A549 (cell line): ENCODE measurements at regions not wholly inside any gene's neighbourhood (a gene's known extent, or its start where the extent isn't known, plus 50 kb on each side); places are given as distances from the start of the nearest gene placed in this dataset.

Experiments used
- ATAC-seq, 2 experiments: fragments of 200-7000 bp in 1 of 2; fragments of >200 bp in 1 of 2; cut with Nextera tagmentation in 1 of 2; cut with Tn5 transposase in 1 of 2; 3 replicates each; pipeline versions ENCODE4 v1.8.0 to v1.9.1; 2018 to 2020; ENCODE audit warnings: mild to moderate bottlenecking in 1 of 2, moderate library complexity in 1 of 2
- CTCF ChIA-PET: fragments of 300-600 bp; sonication (Branson Sonifier 250); formaldehyde crosslinking; extraction: SDS; loops from one replicate; lab custom pipeline; 2021; ENCODE audit warnings: antibody characterized with exemption, inconsistent platforms; lab: Yijun Ruan, JAX
- POLR2A ChIA-PET: fragments of 350-600 bp; formaldehyde crosslinking; extraction: SDS; loops from one replicate; lab custom pipeline; 2021; ENCODE audit warnings: antibody characterized with exemption, inconsistent platforms; lab: Yijun Ruan, JAX
- DNase-seq, 2 experiments: peaks; one replicate each; pipeline versions ENCODE4 v3.0.0 to v3.0.0-alpha.2; 2011 to 2016; ENCODE audit warnings: low read depth in 1 of 2, low spot score in 1 of 2
- FAIRE-seq: peaks from 2 replicates; lab custom pipeline; 2011; peaks lifted over from hg19 to GRCh38; lab: Jason Lieb, UNC
- H3K27ac ChIP-seq, 2 experiments: fragments of >200 bp; sonication (Bioruptor Twin); formaldehyde crosslinking; 3 replicates each; pipeline ENCODE4 v1.5.1; 2016 to 2017
- H3K4me1 ChIP-seq: fragments of >200 bp; sonication (Bioruptor Twin); formaldehyde crosslinking; 3 replicates; pipeline ENCODE4 v1.6.1; 2016
- H3K4me2 ChIP-seq: fragments of >200 bp; sonication (Bioruptor Twin); formaldehyde crosslinking; 3 replicates; pipeline ENCODE4 v1.6.1; 2016
- H3K4me3 ChIP-seq: fragments of >200 bp; sonication (Bioruptor Twin); formaldehyde crosslinking; 3 replicates; pipeline ENCODE4 v1.5.1; 2016
- H3K9me3 ChIP-seq: fragments of >200 bp; sonication (Bioruptor Twin); formaldehyde crosslinking; 3 replicates; pipeline ENCODE4 v1.6.1; 2016
- BHLHE40 ChIP-seq: IDR thresholded peaks from 2 replicates; pipeline ENCODE4 v1.6.1; 2012; ENCODE audit warnings: low read depth, low read length, inconsistent platforms
- CBX2 ChIP-seq: fragments of 200-600 bp; sonication (generic); IDR thresholded peaks from 2 replicates; pipeline ENCODE4 v1.6.1; 2016; ENCODE audit warnings: low read depth, mild to moderate bottlenecking, borderline replicate concordance
- CHD2 ChIP-seq: fragments of 150-350 bp; IDR thresholded peaks from 2 replicates; pipeline ENCODE4 v1.6.1; 2014; ENCODE audit warnings: low read length; ENCODE audit not compliant: partially characterized antibody
- CHD4 ChIP-seq: fragments of 200-600 bp; sonication (generic); IDR thresholded peaks from 2 replicates; pipeline ENCODE4 v1.6.1; 2016; ENCODE audit warnings: antibody characterized with exemption, mild to moderate bottlenecking, borderline replicate concordance
- FOSL2 ChIP-seq, 2 experiments: fragments of 450-650 bp in 1 of 2; fragments of >200 bp in 1 of 2; sonication (Bioruptor Twin) in 1 of 2; formaldehyde crosslinking; IDR thresholded peaks; 2 replicates each; pipeline versions ENCODE4 v1.5.0 to v1.6.1; 2016 to 2020; ENCODE audit warnings: mild to moderate bottlenecking in 1 of 2, moderate library complexity in 1 of 2
- FOXS1 ChIP-seq: fragments of 250-450 bp; sonication (Bioruptor Pico); IDR thresholded peaks from 2 replicates; pipeline ENCODE4 v1.5.0; 2020; ENCODE audit warnings: mild to moderate bottlenecking, moderate library complexity
- GATA3 ChIP-seq: IDR thresholded peaks from 2 replicates; pipeline ENCODE4 v1.6.1; 2012; ENCODE audit warnings: borderline replicate concordance
- HDAC2 ChIP-seq: fragments of 200-600 bp; sonication (generic); IDR thresholded peaks from 2 replicates; pipeline ENCODE4 v1.6.1; 2016
- HOXA7 ChIP-seq: fragments of 250-450 bp; sonication (Bioruptor Pico); IDR thresholded peaks from 2 replicates; pipeline ENCODE4 v1.5.0; 2020; ENCODE audit warnings: mild to moderate bottlenecking, moderate library complexity
- HOXB13 ChIP-seq: fragments of 250-450 bp; sonication (Bioruptor Pico); IDR thresholded peaks from 2 replicates; pipeline ENCODE4 v1.5.0; 2020; ENCODE audit warnings: low read depth, mild to moderate bottlenecking, moderate library complexity
- JUNB ChIP-seq: fragments of >200 bp; sonication (Bioruptor Twin); formaldehyde crosslinking; IDR thresholded peaks from 2 replicates; pipeline ENCODE4 v1.6.1; 2016
- KDM1A ChIP-seq: fragments of 200-600 bp; sonication (generic); IDR thresholded peaks from 2 replicates; pipeline ENCODE4 v1.6.1; 2016; ENCODE audit warnings: low read depth, mild to moderate bottlenecking
- NFE2L2 ChIP-seq: fragments of 150-350 bp; conservative IDR thresholded peaks from 2 replicates; pipeline ENCODE4 v1.6.1; 2014; ENCODE audit warnings: low read length
- NR3C1 ChIP-seq: fragments of >200 bp; sonication (Bioruptor Twin); formaldehyde crosslinking; IDR thresholded peaks from 3 replicates; pipeline ENCODE4 v1.6.1; 2017
- PHF8 ChIP-seq: fragments of 200-600 bp; sonication (generic); IDR thresholded peaks from 2 replicates; pipeline ENCODE4 v1.6.1; 2016; ENCODE audit warnings: low read depth, mild to moderate bottlenecking, antibody characterized with exemption, moderate library complexity, borderline replicate concordance
- POLR2A ChIP-seq: IDR thresholded peaks from 2 replicates; pipeline ENCODE4 v1.6.1; 2012; ENCODE audit warnings: mild to moderate bottlenecking, low read length
- POLR2AphosphoS2 ChIP-seq: conservative IDR thresholded peaks from 2 replicates; pipeline ENCODE4 v1.6.1; 2012; ENCODE audit warnings: low read length, improper control_type of control experiment, inconsistent platforms
- RCOR1 ChIP-seq: fragments of 150-350 bp; IDR thresholded peaks from 2 replicates; pipeline ENCODE4 v1.6.1; 2014; ENCODE audit warnings: antibody characterized with exemption, low read length, low read depth
- RFX5 ChIP-seq: fragments of 450-650 bp; IDR thresholded peaks from 2 replicates; pipeline ENCODE4 v1.7.1; 2014; ENCODE audit warnings: antibody characterized with exemption, mild to moderate bottlenecking, moderate library complexity
- RNF2 ChIP-seq: fragments of 200-600 bp; sonication (generic); IDR thresholded peaks from 2 replicates; pipeline ENCODE4 v1.6.1; 2016; ENCODE audit warnings: low read depth, mild to moderate bottlenecking, antibody characterized with exemption, moderate library complexity, borderline replicate concordance
- SMC3 ChIP-seq: fragments of >200 bp; sonication (Bioruptor Twin); formaldehyde crosslinking; IDR thresholded peaks from 3 replicates; pipeline ENCODE4 v1.6.1; 2018; ENCODE audit warnings: inconsistent platforms
- TFCP2L1 ChIP-seq: fragments of 250-450 bp; sonication (Bioruptor Pico); IDR thresholded peaks from 2 replicates; pipeline ENCODE4 v1.5.0; 2021; ENCODE audit warnings: mild to moderate bottlenecking
- ZC3H11A ChIP-seq: fragments of 450-650 bp; IDR thresholded peaks from 2 replicates; pipeline ENCODE4 v1.6.1; 2014; ENCODE audit warnings: antibody characterized with exemption, mild to moderate bottlenecking
- ZFP36 ChIP-seq: fragments of 450-650 bp; IDR thresholded peaks from 2 replicates; pipeline ENCODE4 v1.6.1; 2014; ENCODE audit warnings: borderline replicate concordance; ENCODE audit not compliant: partially characterized antibody
- ZSCAN20 ChIP-seq: fragments of 250-450 bp; sonication (Bioruptor Pico); IDR thresholded peaks from 2 replicates; pipeline ENCODE4 v1.8.0; 2022; ENCODE audit warnings: mild to moderate bottlenecking, moderate library complexity
- WGBS: methylation state at CpG from one replicate; pipeline ENCODE4 v1.1.6; 2017; ENCODE audit errors: missing lambda C conversion rate; 5-methylcytosine and 5-hydroxymethylcytosine counted together
- TF ChIP-seq, protein P1 (sequence below): IDR thresholded peaks from 2 replicates; pipeline ENCODE4 v1.6.1; 2012
- TF ChIP-seq, protein P2 (sequence below): IDR thresholded peaks from 2 replicates; pipeline ENCODE4 v1.6.1; 2012
- TF ChIP-seq, protein P3 (sequence below): fragments of 450-650 bp; IDR thresholded peaks from 2 replicates; pipeline ENCODE4 v1.6.1; 2014; ENCODE audit warnings: antibody characterized with exemption
- TF ChIP-seq, protein P4 (sequence below): fragments of 250-450 bp; sonication (Bioruptor Pico); IDR thresholded peaks from 2 replicates; pipeline ENCODE4 v1.5.0; 2021; ENCODE audit warnings: mild to moderate bottlenecking, moderate library complexity, borderline replicate concordance
- TF ChIP-seq, protein P5 (sequence below): fragments of >200 bp; sonication (Bioruptor Twin); formaldehyde crosslinking; IDR thresholded peaks from 3 replicates; pipeline ENCODE4 v1.6.1; 2016

DNA sequence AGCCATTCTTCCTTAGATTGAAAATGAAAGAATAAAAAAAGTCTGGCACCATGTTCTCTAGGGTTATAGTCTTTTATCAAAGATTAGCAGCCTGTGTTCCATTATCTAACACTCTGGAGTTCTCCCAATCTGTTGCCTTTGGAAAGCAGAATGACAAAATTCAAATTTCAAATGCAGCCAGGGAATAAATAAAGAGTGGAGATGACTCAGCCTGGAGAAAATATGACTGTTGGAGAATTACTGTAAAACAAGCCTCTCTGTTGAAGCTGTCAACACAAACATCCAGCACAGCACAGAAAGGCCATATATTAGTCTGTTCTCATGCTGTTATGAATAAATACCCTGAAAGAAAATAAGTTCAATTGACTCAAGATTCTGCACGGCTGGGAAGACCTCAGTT lies 650.5 kb upstream of the SLC10A2 start:
- no peak overlapping the region for H3K4me2 ChIP-seq
- no peak overlapping the region for H3K4me3 ChIP-seq
- ChIA-PET CTCF (no interaction called here), POLR2A (no interaction called here)
- TF ChIP-seq HOXB13 (CRISPR knock-in tag) (no peak), FOSL2 (IDR thresholded peaks at IDR 0.05) (no peak), FOSL2 (CRISPR knock-in tag; IDR thresholded peaks at IDR 0.05) (no peak), POLR2AphosphoS2 (no peak), SMC3 (no peak), CBX2 (no peak), BHLHE40 (no peak), ZFP36 (no peak), NFE2L2 (no peak), HOXA7 (CRISPR knock-in tag) (no peak), CHD2 (no peak), PHF8 (no peak), RFX5 (no peak)
- TF ChIP-seq, protein P1, sequence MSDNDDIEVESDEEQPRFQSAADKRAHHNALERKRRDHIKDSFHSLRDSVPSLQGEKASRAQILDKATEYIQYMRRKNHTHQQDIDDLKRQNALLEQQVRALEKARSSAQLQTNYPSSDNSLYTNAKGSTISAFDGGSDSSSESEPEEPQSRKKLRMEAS = no peak
- TF ChIP-seq, protein P2, sequence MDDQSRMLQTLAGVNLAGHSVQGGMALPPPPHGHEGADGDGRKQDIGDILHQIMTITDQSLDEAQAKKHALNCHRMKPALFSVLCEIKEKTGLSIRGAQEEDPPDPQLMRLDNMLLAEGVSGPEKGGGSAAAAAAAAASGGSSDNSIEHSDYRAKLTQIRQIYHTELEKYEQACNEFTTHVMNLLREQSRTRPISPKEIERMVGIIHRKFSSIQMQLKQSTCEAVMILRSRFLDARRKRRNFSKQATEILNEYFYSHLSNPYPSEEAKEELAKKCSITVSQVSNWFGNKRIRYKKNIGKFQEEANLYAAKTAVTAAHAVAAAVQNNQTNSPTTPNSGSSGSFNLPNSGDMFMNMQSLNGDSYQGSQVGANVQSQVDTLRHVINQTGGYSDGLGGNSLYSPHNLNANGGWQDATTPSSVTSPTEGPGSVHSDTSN = no peak
- TF ChIP-seq, protein P3, sequence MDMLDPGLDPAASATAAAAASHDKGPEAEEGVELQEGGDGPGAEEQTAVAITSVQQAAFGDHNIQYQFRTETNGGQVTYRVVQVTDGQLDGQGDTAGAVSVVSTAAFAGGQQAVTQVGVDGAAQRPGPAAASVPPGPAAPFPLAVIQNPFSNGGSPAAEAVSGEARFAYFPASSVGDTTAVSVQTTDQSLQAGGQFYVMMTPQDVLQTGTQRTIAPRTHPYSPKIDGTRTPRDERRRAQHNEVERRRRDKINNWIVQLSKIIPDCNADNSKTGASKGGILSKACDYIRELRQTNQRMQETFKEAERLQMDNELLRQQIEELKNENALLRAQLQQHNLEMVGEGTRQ = no peak
- TF ChIP-seq, protein P4, sequence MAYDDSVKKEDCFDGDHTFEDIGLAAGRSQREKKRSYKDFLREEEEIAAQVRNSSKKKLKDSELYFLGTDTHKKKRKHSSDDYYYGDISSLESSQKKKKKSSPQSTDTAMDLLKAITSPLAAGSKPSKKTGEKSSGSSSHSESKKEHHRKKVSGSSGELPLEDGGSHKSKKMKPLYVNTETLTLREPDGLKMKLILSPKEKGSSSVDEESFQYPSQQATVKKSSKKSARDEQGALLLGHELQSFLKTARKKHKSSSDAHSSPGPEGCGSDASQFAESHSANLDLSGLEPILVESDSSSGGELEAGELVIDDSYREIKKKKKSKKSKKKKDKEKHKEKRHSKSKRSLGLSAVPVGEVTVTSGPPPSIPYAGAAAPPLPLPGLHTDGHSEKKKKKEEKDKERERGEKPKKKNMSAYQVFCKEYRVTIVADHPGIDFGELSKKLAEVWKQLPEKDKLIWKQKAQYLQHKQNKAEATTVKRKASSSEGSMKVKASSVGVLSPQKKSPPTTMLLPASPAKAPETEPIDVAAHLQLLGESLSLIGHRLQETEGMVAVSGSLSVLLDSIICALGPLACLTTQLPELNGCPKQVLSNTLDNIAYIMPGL = no peak
- TF ChIP-seq, all 56 proteins: peak for 0
- ATAC-seq = no peak
- 6% methylated on average over 1 of the region's 1 CpG for WGBS
- Histone ChIP-seq H3K4me1 (no peaks in the 10 kb centered on the region), H3K27ac (no peak overlapping the region), H3K9me3 (no peaks in the 10 kb centered on the region)
- DNase-seq = no peak
- no peak for FAIRE-seq

DNA sequence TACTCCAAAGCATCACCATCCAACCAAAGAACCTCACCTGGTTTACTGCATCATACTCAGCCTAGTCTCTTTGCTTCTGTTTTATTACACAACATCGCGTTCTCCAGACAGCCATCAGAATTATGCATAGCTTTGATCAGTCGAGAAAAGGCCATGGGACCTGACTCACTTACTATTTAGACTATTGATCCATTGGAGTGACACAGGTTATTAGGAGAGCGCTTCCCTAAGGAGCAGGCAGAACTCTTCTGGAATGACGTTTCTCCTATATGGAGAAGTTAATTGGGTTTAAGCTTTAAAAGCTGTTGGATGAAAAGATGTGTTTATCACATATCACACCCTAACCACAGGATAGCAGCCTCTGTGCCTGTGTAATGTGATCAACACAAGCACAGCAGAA lies 649.1 kb upstream of the SLC10A2 start:
- Histone ChIP-seq H3K27ac (no peak overlapping the region), H3K4me1 (no peaks in the 10 kb centered on the region), H3K4me2 (no peak overlapping the region), H3K9me3 (no peaks in the 10 kb centered on the region), H3K4me3 (no peak overlapping the region)
- ChIA-PET CTCF (no interaction called here), POLR2A (no interaction called here)
- 47% methylated on average over 5 of the region's 5 CpGs for WGBS
- no peak for FAIRE-seq
- ATAC-seq = no peak
- DNase-seq = no peak
- TF ChIP-seq JUNB (no peak), BHLHE40 (no peak), CHD4 (no peak), ZSCAN20 (CRISPR knock-in tag) (no peak), PHF8 (no peak), KDM1A (no peak), NR3C1 (no peak), RNF2 (no peak)

DNA sequence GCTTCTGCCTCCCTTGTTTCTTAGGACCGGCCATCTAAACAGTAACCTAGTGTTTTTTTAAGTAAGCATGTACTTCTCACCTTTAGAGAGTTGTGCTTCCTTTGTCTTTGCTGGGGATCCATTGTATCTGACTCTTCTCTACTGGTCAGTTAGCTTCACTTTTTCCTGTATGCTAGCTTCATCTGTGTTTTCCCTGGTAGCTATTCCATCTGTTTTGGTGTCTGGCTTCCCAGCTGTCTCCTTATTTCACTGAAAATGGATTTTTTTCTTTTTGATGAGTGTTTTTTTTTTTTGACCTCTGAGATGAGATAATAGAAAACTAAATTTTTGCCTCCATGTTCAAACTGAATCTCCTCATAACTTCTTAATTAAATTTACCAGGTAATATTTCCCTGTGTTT lies 637.0 kb upstream of the SLC10A2 start:
- no peak for FAIRE-seq
- CTCF ChIA-PET = no interaction called here
- Histone ChIP-seq H3K4me1 (no peaks in the 10 kb centered on the region), H3K4me3 (no peak overlapping the region), H3K27ac (no peak overlapping the region), H3K4me2 (no peak overlapping the region), H3K9me3 (no peaks in the 10 kb centered on the region)
- no peak for ATAC-seq
- POLR2A ChIA-PET = no interaction called here
- DNase-seq = no peak
- WGBS = 36% methylated on average over 1 of the region's 1 CpG
- TF ChIP-seq HDAC2 = no peak
- no peak for TF ChIP-seq FOXS1
- TF ChIP-seq, protein P2 = no peak
- TF ChIP-seq CHD4 = no peak
- no peak for TF ChIP-seq NFE2L2
- TF ChIP-seq JUNB = no peak
- TF ChIP-seq POLR2AphosphoS2 = no peak
- no peak for TF ChIP-seq HOXB13 (CRISPR knock-in tag)
- no peak for TF ChIP-seq TFCP2L1 (CRISPR knock-in tag)
- no peak for TF ChIP-seq HOXA7 (CRISPR knock-in tag)
- TF ChIP-seq KDM1A = no peak
- TF ChIP-seq RCOR1 = no peak
- no peak for TF ChIP-seq POLR2A
- TF ChIP-seq ZC3H11A = no peak
- no peak for TF ChIP-seq RNF2
- TF ChIP-seq ZSCAN20 (CRISPR knock-in tag) = no peak
- TF ChIP-seq, protein P5, sequence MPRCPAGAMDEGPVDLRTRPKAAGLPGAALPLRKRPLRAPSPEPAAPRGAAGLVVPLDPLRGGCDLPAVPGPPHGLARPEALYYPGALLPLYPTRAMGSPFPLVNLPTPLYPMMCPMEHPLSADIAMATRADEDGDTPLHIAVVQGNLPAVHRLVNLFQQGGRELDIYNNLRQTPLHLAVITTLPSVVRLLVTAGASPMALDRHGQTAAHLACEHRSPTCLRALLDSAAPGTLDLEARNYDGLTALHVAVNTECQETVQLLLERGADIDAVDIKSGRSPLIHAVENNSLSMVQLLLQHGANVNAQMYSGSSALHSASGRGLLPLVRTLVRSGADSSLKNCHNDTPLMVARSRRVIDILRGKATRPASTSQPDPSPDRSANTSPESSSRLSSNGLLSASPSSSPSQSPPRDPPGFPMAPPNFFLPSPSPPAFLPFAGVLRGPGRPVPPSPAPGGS = no peak
- TF ChIP-seq CBX2 = no peak
- no peak for TF ChIP-seq GATA3
